ENCODE measurements at regions not wholly inside any gene's neighbourhood (a gene's known extent, or its start where the extent isn't known, plus 50 kb on each side); places are given as distances from the start of the nearest gene placed in this dataset.

- no peak overlapping the region for H3K4me3 ChIP-seq
- no peak overlapping the region for H3K27ac ChIP-seq
- intact Hi-C loops (cut with DNase I; ENCODE audit: low total_unique reads), result no loop called here
- no peaks in the 10 kb centered on the region for H3K27me3 ChIP-seq
- H3K9me3 ChIP-seq, result no peaks in the 10 kb centered on the region
- no peaks in the 10 kb centered on the region for H3K36me3 ChIP-seq
- DNase-seq (ENCODE audit: low spot score in 2 of 2), result no peak
- no peaks in the 10 kb centered on the region for H3K4me1 ChIP-seq
- TF ChIP-seq POLR2A (IDR thresholded peaks at IDR 0.05) (no peak), POLR2AphosphoS5 (IDR thresholded peaks at IDR 0.05) (no peak)
- TF ChIP-seq, protein P1, sequence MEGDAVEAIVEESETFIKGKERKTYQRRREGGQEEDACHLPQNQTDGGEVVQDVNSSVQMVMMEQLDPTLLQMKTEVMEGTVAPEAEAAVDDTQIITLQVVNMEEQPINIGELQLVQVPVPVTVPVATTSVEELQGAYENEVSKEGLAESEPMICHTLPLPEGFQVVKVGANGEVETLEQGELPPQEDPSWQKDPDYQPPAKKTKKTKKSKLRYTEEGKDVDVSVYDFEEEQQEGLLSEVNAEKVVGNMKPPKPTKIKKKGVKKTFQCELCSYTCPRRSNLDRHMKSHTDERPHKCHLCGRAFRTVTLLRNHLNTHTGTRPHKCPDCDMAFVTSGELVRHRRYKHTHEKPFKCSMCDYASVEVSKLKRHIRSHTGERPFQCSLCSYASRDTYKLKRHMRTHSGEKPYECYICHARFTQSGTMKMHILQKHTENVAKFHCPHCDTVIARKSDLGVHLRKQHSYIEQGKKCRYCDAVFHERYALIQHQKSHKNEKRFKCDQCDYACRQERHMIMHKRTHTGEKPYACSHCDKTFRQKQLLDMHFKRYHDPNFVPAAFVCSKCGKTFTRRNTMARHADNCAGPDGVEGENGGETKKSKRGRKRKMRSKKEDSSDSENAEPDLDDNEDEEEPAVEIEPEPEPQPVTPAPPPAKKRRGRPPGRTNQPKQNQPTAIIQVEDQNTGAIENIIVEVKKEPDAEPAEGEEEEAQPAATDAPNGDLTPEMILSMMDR (IDR thresholded peaks at IDR 0.05), result no peak
These were observed 218.1 kb downstream of the SP3 start for GRCh38 chr2:173747035-173747434.

- no peaks in the 10 kb centered on the region for H3K36me3 ChIP-seq
- H3K4me1 ChIP-seq, result no peaks in the 10 kb centered on the region
- TF ChIP-seq, protein P1 (IDR thresholded peaks at IDR 0.05), result no peak
- TF ChIP-seq POLR2AphosphoS5 (IDR thresholded peaks at IDR 0.05) (no peak), POLR2A (IDR thresholded peaks at IDR 0.05) (no peak)
- DNase-seq (ENCODE audit: low spot score in 2 of 2), result no peak
- H3K9me3 ChIP-seq, result no peaks in the 10 kb centered on the region
- intact Hi-C loops (cut with DNase I; ENCODE audit: low total_unique reads), result no loop called here
- no peak overlapping the region for H3K4me3 ChIP-seq
- H3K27ac ChIP-seq, result no peak overlapping the region
- no peaks in the 10 kb centered on the region for H3K27me3 ChIP-seq
These were observed 215.9 kb downstream of the SP3 start for GRCh38 chr2:173749315-173749714.

GRCh38 chr2:173750353-173750801, 214.8 kb downstream of the SP3 start:
- intact Hi-C loops (cut with DNase I; ENCODE audit: low total_unique reads), result loop anchor here (5.0 kb wide), 1 partner anchor 118 kb away; no protein-coding TSS in a partner anchor
- Histone ChIP-seq H3K27me3 (no peaks in the 10 kb centered on the region), H3K4me3 (peak overlapping the region in 1 of 3 donors; percentile 1), H3K27ac (no peak overlapping the region), H3K9me3 (no peaks in the 10 kb centered on the region), H3K4me1 (no peaks in the 10 kb centered on the region), H3K36me3 (no peaks in the 10 kb centered on the region)
- DNase-seq (ENCODE audit: low spot score in 2 of 2), result no peak
- TF ChIP-seq POLR2AphosphoS5 (IDR thresholded peaks at IDR 0.05), result no peak
- no peak for TF ChIP-seq POLR2A (IDR thresholded peaks at IDR 0.05)

GRCh38 chr2:173750831-173751230, 214.3 kb downstream of the SP3 start:
- Histone ChIP-seq H3K36me3 (no peaks in the 10 kb centered on the region), H3K4me3 (no peak overlapping the region), H3K27ac (no peak overlapping the region), H3K27me3 (no peaks in the 10 kb centered on the region), H3K9me3 (no peaks in the 10 kb centered on the region), H3K4me1 (no peaks in the 10 kb centered on the region)
- DNase-seq (ENCODE audit: low spot score in 2 of 2), result no peak
- intact Hi-C loops (cut with DNase I; ENCODE audit: low total_unique reads), result loop anchor here (5.0 kb wide), 1 partner anchor 119 kb away; no protein-coding TSS in a partner anchor
- TF ChIP-seq, protein P1 (IDR thresholded peaks at IDR 0.05), result no peak
- TF ChIP-seq POLR2AphosphoS5 (IDR thresholded peaks at IDR 0.05) (no peak), POLR2A (IDR thresholded peaks at IDR 0.05) (no peak)

GRCh38 chr2:173751245-173751975, 213.8 kb downstream of the SP3 start:
- no peak for DNase-seq (ENCODE audit: low spot score in 2 of 2)
- no peaks in the 10 kb centered on the region for H3K36me3 ChIP-seq
- no peaks in the 10 kb centered on the region for H3K9me3 ChIP-seq
- no peaks in the 10 kb centered on the region for H3K4me1 ChIP-seq
- no peak for TF ChIP-seq POLR2AphosphoS5 (IDR thresholded peaks at IDR 0.05)
- no peak for TF ChIP-seq POLR2A (IDR thresholded peaks at IDR 0.05)
- TF ChIP-seq, protein P1 (IDR thresholded peaks at IDR 0.05), result no peak
- intact Hi-C loops (cut with DNase I; ENCODE audit: low total_unique reads), result loop anchor here (5.0 kb wide), 1 partner anchor 119 kb away; no protein-coding TSS in a partner anchor
- H3K27ac ChIP-seq, result no peak overlapping the region
- no peaks in the 10 kb centered on the region for H3K27me3 ChIP-seq
- no peak overlapping the region for H3K4me3 ChIP-seq
